ENCODE measurements at regions not wholly inside any gene's neighbourhood (a gene's known extent, or its start where the extent isn't known, plus 50 kb on each side); places are given as distances from the start of the nearest gene placed in this dataset.

DNA sequence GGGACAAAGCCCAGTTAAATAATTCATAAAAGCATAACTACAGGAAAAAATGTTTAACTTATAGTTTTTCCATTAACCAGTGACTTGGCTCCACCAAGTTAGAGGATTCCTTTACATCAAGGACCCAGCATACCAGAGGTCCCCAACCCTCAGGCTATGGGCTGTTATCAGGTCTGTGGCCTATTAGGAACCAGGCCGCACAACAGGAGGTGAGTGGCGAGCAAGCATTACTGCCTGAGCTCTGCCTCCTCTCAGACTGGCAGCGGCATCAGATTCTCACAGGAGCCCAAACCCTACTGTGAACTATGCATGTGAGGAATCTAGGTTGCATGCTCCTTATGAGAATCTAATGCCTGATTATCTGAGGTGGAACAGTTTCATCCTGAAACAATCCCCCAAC, 303.1 kb downstream of the ELAVL2 start:
- TF ChIP-seq, protein P1, sequence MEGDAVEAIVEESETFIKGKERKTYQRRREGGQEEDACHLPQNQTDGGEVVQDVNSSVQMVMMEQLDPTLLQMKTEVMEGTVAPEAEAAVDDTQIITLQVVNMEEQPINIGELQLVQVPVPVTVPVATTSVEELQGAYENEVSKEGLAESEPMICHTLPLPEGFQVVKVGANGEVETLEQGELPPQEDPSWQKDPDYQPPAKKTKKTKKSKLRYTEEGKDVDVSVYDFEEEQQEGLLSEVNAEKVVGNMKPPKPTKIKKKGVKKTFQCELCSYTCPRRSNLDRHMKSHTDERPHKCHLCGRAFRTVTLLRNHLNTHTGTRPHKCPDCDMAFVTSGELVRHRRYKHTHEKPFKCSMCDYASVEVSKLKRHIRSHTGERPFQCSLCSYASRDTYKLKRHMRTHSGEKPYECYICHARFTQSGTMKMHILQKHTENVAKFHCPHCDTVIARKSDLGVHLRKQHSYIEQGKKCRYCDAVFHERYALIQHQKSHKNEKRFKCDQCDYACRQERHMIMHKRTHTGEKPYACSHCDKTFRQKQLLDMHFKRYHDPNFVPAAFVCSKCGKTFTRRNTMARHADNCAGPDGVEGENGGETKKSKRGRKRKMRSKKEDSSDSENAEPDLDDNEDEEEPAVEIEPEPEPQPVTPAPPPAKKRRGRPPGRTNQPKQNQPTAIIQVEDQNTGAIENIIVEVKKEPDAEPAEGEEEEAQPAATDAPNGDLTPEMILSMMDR (IDR thresholded peaks at IDR 0.05; ENCODE audit: low read depth, low read length): no peak
- TF ChIP-seq POLR2A (IDR thresholded peaks at IDR 0.05; ENCODE audit: extremely low read depth, insufficient read length) (no peak), MYC (IDR thresholded peaks at IDR 0.05; ENCODE audit: low read depth, low read length) (no peak)
- TF ChIP-seq, protein P2, sequence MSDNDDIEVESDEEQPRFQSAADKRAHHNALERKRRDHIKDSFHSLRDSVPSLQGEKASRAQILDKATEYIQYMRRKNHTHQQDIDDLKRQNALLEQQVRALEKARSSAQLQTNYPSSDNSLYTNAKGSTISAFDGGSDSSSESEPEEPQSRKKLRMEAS (IDR thresholded peaks at IDR 0.05; ENCODE audit: low read depth, low read length): no peak
